ENCODE measurements at regions not wholly inside any gene's neighbourhood (a gene's known extent, or its start where the extent isn't known, plus 50 kb on each side); places are given as distances from the start of the nearest gene placed in this dataset.

DNA sequence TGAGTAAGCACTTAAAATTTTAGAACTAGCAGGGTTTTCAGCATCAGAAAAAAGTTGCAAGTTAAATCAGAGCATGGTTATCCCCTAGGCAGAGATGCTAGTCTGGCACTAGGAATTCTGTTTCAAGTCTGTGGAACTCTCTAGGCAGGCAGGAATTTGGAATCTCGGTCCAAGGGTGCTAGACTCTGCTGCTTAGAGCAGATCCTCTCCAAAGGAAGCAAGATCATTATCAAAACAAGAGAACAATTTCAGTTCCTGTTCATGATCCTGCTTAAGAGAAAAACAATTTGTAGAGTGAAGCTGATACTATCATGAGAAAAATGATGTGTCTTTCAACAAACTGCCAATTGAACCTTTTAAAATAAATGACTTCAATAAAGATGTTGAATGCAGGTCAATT is 420.7 kb downstream of the KIF4B start:
- no peak for DNase-seq

DNA sequence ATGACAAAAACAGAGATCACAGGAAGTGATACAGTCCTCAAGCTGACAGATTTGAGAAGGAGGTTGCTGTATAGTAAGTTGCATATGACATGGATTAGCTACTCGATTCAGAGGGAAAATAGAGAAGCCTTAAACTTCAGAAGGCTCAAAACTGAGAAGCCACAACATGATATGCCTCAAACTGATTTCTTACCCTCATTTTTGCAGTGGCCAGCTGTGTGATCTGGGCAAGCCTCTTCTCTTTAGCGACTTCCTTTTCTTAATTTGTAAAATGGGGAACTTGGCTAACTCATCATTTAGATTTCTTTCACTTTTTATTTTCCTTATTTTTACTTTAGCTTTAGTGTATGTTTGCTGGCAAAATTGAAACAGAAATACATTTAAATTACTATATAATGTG is 421.1 kb downstream of the KIF4B start:
- no peak for DNase-seq

DNA sequence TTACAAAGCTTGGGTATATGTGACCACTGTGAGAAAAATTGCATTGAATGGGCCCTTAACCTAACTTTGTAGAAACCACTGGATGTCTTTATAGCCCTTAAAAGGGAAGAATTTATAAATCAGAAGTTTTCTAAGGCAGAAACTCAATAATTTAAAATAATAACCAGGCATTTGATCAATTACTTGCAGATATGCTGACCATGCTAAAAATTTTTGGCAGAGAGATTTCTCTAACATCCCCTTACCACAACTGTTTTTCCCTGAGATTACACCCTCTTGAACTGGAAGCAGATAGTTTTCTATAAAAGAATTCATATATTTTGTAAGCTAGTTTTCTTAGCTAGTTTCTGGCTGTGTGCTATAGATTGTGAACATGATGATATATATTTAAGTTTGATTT is 428.3 kb downstream of the KIF4B start:
- no peak for DNase-seq

DNA sequence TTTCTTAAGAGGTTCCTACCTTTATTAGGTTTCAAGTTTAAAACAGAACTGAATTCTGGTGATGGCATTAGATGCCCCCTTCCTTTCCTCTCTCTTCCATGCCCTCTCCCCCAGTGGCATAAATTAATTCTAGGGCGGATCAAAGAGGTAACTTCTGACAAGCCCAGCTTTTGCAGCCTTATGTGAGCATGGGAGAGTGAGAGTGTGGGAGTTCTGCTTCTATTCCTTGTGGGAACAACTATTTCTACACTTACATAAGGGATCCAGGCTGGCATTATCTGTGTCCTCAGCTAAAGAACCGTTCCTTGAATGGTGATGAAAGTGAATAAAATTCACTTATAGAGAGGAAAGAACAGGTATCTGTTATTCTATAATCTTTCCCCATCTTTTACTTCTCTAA is 437.6 kb downstream of the KIF4B start:
- no peak for DNase-seq

DNA sequence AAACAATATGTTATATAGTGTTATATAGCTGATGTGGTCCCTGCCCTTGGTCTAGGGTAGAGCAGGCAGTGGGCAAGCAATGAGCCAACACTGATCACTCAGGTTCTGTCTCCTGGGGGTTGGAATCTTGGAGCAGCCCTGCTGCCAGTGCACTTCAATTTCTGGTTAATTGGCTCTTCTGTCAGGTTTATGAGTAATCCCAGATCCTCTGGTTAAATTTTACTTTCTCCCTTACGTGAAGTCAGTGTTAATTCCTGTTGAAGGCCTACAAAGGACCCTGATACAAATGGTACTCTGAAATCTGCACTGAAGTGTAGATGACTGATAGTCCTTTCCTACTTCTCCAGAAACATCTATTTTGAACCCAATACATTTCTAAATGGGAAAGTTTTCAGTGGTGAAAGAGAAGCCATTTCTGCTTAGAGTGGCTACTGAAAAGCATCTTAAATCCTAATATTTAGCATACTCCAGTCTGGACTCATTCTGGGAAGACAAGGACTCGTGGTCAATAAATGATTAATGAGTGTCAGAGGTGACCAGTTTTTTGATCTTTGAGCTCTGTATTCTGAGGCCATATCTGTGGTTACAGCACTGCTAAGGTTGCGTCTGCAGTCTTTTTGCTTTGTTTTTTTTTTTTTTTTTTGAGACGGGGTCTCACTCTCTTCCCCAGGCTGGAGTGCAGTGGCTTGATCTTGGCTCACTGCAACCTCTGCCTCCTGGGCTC is 442.4 kb downstream of the KIF4B start:
- no peak for DNase-seq

DNA sequence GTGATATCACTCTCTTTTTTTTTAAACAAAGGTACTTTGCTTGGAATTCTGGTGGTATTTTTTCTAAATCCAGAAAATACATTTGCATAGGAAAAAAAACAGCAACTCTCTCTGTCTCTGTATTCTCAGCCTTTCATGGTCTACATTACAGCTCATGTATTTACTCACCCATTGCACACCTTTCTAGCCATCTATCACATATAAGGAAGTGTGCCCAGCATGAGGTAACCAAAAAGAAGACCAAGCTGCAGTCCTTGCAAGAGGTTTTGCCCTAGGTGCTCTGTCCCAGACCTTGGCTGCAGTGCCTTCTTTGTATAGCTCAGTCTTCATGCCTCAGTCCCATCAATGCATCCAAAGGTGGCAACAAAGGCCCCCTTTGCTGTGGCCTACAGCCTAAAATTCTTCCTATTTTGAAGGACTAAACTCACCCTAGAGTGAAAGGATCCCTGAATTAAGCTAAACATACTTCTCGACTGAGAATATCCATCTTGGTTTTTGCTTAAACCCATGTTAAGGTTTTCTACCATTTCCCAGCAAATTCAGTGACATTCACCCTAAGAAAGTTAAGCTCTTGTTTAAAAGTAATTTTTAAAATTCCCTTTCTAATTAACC is 446.4 kb downstream of the KIF4B start:
- no peak for DNase-seq

DNA sequence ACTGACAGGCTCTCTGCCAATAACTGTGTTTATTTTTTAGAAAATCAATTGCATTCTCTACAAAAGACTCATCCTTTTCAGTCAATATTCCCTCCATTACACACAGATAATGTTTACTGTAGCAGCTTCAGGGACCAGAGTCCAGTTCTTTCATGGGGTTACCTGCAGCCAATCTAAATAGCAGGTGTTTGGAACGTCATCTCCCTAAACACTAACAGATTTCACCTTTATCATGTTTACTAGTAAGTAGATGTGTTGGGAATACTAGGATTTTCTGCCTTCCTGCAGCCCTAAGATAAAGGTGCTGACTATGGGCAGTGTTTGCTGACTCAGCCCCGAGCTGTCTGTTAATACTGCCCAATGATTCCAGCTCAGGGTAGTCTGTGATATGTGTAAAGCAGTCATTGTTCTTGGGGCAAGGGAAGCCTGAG is 447.0 kb downstream of the KIF4B start:
- no peak for DNase-seq

DNA sequence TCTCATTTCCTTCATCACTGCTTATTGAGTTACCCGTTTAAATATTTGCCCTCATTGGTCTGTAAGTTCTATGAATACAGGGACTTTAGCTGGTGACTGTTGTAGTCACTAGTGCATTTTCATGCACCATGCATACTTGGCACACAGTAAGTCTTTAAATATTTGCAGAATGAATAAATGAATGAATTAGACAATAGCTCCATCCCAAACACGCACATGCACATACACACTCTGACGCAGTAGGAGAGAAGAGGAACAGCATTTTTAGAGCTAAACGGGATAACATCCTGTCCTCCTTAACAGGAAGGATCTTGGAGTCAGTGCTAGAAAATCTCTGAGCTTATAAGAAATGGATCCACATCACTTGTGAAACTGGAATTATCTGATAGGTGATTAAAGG is 447.7 kb downstream of the KIF4B start:
- DNase-seq = no peak

DNA sequence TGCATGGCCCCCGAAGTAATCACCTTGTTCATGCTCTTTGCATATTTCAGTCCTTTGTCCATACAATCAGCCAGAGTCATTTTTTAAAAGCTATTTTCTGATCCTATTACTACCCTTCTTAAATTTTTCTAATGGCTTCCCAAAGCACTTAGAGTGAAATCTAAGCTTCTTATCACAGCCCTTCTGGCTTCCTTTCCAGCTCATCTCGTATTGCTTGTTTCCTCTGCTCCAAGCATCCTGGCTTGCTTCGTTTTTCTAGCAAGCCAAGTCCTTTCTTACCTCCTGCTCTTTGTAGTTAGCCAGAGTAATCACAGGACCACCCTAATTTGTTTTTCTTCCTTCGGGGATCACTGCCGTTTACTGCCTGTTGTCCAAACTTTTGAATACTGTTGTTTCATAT is 453.3 kb downstream of the KIF4B start:
- DNase-seq = no peak

DNA sequence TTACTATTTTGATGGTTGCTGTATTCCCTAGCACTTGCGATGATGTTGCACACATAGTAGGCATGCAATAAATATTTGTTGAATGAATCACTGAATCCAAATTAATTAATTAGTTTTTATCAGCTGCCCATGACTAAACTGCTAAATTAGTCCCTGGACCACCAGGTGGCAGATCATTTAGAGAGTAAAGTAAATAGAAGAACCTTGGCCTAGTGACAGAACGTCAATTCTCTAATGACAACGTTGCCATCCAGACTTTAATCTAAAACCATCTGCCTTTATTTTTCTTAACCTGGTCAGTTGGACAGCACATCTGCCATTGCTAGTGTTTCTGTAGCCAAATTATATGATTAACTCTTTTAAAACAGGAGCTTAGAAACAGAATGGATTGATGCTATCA is 457.5 kb downstream of the KIF4B start:
- no peak for DNase-seq

DNA sequence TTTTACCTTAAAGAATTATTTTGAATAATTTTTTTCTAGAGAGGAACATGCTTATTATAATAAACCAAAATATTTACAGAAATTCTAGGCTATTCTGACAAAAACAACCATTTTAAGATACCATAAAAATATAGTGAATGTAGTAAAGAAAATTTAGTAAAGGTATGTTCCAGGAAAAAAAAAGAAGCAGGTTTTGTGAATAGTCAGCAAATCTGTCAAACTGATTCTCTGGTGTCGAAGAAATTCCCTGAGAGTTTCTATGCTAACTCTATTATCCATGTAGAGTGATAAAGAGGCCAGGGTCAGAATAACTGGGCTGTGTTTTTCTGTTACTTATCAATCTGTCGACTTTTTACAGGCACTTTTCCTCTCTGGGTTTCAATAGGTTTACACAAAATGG is 459.2 kb downstream of the KIF4B start:
- no peak for DNase-seq

DNA sequence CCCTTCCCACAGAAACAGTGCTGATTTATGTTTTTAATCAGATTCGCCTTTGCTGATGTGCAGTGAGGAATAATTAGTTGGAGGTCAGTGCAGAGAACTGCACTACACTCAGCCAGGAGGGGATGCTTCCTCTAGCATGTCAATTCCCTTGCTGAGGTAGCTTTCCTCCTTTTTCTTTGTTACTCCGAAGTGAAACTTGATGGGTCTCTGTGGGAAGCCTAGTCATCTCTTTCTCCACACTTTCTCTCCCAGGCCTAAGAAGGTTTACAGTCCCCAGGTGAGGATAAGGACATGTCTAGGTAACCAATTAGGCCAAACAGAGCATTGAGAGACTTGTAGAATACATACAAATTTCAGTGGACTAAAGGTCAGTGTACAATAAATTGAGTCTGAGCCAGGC is 461.8 kb downstream of the KIF4B start:
- DNase-seq = no peak

DNA sequence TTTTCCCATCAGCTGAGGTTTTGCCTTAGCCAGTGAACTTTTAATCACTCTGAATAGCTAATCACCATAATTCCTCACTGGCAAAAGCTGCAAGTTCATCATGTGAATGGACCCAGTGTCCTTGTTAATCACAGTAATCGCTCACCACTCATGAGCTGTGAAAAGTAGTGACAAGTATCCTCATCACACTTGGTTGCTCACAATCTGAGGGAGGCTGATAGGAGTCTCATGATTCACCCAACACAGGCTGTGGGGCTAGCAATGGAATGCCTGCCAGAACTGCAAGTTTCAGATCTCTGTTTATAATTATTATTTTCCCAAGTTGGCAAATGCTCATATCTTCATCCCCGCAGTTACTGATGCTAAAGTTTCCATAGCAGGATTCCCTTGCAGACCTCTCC is 467.2 kb downstream of the KIF4B start:
- no peak for DNase-seq

DNA sequence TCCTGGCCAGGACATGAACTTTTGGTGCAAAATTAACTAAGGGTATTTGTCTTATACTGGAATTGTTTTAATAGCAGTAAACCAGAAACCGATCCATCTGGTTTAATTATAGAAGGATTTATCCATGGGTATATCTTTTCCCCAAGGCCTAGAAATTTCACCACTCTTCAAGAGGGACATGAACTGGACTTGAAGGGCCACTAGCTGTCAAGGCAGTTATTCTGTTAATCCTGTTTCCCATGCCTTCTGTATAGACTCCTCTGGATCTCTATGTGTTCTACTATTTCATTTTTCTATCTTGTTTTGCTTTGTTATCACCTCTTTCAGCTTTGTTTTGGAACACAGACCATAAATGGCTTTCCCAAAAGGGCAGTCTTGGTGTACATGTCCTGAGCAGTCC is 467.6 kb downstream of the KIF4B start:
- DNase-seq = no peak

DNA sequence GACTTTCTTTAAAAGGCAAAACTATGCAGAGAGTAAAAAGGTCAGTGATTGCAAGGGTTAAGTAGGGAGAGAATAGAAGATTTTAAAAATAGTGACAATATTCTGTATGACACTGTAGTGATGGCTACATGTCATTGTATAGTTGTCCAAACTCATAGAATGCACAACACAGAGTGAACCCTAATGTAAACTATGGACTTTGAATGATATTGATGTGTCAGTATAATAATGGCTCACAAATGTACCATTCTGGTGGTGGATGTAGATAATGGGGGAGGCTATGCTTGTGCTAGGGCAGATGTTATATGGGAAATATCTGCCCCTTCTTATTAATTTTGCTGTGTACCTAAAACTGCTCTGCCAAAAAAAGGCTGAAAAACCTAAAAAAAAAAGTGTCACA is 468.9 kb downstream of the KIF4B start:
- DNase-seq = no peak

DNA sequence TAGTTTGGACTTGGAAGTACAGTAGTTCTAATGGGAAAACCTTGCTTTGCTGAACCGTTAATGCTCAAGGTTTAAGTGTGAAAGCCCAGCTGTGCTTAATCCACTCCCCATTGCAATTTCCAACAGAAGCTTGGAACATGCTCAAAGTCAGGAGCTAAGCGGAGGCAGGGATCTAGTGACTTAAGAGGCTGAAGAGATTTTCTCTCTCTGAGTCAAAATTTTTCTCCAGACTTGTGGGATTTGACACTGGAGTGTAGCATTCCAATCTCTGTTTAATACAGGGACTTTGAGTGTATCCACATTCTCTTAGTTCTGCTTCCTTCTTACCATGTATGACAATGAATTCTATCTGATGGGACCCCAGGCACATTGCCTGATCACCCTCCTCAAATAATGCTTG is 471.8 kb downstream of the KIF4B start:
- DNase-seq = no peak

DNA sequence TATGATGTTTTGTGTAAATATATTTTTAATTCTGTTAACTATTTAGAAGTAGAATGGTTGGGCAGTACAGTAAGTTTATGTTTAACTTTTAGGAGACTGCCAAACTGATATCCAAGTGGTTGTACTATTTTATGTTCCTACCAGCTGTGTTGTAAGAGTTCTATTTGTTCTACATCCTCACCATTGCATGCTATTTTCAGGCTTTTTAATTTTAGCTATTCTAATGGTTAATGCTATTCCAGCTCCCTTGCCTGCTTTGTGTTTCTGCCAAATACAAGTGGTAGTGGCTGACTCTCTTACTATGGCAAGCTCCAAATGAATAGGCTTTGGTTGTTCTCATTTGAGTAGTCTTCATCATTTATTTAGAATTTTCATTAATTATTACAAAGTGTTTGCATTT is 476.4 kb downstream of the KIF4B start:
- no peak for DNase-seq

DNA sequence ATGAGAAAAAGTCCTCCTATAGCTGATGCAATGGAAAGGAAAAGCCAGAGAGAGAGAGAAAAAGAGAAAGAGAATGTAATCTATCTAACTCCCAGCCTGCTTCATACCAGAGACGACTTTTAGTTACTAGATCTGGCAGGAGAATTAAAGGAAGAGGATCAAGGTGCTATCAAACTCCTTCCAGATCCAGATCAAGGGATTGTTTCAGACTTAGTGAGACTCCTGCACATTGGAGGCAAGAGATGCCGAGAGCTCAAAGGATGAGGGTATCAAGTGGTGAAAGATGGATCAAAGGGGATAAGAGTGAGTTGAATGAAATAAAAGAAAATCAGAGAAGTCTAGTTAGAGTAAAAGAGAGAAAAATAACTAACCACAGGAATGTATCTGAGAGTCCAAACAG is 478.6 kb downstream of the KIF4B start:
- DNase-seq = no peak

DNA sequence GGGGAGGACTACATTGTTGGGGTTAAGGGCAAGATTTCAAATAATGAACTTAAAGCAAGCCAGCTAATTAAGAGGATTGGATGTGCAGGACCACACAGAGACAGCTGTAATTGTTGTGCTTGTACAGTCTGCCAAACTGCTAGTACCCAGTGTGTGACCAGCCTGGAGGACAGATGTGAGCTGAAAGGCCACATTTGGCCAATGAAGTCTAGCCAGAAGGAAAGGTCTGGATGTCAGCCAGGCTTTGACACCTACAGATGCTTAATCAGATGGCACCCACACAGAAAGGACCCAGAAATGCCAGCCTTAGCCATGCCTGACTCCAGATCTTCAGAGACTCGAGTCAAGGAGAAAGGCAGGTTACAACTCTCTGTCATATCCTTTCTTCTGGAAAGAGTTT is 491.1 kb downstream of the KIF4B start:
- no peak for DNase-seq

DNA sequence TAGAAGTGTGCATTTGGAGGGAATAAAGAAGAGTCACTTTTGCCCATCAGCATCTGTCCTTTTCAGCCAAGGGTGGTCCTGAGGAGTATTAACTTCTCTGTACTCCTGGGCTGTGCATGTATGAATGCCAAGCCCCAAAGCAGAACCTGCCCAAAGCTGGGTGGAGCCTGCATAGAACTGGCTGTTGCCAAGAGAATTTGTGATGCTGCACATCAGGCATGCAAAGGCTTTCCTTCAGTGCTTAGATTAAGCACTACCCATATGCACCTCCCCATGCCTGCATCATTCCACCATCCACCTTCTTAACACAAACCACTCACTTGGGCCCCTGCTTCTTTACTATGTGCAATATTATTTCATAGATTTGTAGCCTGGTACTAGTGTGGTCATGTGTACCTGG is 493.8 kb downstream of the KIF4B start:
- no peak for DNase-seq

DNA sequence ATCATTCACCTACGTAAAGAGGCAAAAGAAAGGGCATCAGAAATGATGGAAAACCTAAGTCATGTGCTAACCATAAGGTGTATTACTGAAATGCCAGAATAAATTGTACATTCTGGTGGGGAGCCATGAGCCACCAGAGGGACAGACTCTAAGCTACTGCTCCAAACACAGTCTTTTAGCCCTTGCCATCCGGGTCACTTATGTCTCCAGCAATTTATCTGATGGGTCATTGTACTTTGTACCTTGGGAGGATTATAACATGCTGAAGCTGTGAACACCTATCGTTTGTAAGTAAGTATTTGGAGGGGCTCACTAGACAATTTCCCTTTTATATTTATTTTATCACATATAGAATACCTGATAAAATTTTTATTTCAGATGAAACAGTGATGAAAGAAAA is 495.1 kb downstream of the KIF4B start:
- DNase-seq = no peak

DNA sequence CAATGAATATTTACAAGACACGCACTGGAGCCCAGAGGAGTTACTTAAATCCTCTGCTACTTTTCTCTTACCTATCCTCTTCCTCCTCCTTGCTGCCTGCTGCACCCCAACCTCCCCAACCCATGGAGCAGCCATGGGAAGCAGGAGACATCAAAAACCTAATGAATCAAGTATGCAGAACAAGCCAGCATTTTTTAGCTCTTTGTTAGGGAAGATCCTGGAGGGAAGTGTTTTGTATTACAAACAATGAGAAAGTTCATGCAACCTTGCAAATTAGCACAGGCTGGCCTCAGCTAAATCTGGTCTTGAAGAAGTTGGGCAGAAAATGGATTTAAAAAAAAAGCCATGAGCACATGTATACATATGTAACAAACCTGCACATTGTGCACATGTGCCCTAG is 498.8 kb downstream of the KIF4B start:
- no peak for DNase-seq

DNA sequence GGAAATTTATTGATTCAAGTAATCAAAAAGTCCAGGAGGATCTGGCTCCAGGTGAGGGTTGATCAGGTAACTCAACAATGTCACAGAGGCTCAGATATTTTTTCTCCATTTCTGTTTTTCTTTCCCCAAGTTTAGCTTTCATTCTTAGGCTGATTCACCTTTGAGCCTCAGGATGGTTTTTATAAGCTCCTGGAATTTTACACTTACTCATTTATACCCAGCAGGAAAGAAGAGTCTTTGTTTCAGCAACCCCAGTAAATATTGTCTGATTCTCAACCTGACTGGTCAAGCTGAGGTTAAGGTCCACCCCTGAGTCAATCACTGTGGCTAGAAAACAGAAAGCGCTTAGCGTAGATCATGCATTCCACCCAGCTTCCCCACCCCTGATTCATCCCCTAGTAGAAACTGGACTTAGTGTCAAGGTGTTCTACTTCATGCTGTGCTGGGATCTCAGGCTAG is 500.6 kb downstream of the KIF4B start:
- DNase-seq = no peak

DNA sequence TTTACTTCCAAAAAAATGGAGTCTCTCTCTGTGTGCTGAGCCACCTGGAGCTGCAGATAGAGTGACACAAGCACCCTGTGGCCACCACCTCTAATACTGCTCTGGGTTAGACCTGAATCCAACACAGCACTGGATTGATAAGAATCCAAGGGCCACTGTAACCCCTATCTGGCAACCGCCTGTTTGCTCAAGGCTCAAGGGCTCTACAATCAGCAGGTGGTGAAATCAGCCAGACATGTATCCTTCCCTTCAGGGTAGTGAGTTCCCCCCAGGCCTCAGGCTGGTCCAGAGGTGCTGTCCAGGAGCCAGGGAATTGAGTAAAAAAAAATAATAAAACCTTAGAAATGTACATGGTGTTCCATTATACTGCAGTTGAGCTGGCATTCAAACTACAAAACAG is 509.0 kb downstream of the KIF4B start:
- no peak for DNase-seq

DNA sequence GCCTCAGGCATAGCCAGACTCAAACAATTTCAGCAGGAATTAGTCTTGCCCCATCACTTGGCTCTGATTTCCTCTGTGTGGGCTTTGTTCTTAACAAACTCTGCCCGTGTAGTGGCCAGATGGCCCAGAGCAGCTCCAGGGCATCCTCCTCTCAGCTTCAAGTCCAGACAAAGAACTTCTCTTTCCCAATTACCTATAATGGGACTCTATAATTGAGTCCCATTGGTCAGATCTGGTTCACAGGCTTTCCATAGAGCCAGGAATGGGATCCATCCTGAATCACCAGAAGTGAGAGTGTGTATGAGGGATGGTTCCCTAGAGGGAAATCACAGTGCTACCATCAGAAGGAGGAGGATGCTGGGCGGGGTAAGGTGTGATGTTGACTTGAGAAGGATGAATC is 515.8 kb downstream of the KIF4B start:
- no peak for DNase-seq

Data from stimulated activated CD8-positive, alpha-beta memory T cell treated with anti-CD3 and anti-CD28 coated beads, Interleukin-4, amount 100 ng/mL, for 48 hours (primary cell).